ENCODE measurements at regions not wholly inside any gene's neighbourhood (a gene's known extent, or its start where the extent isn't known, plus 50 kb on each side); places are given as distances from the start of the nearest gene placed in this dataset.

- no peak for DNase-seq
- Mint-ChIP-seq H3K4me3 (no peak overlapping the region), H3K36me3 (ENCODE audit: insufficient read depth in 1 of 3, low read depth in 3 of 3) (peaks cover 1 to 20% (median 8%) of the 10 kb centered on the region in 3 experiments; a peak in 6 of 7 replicates), H3K27me3 (ENCODE audit: low read depth) (no peaks in the 10 kb centered on the region), H3K9me3 (peaks cover 5 to 14% of the 10 kb centered on the region in 2 experiments; a peak in 4 of 5 replicates), H3K4me1 (no peaks in the 10 kb centered on the region), H3K27ac (no peak overlapping the region)
- H3K23ac ChIP-seq (ENCODE audit: insufficient read length, low read depth, low read length): no peak overlapping the region
- no peaks in the 10 kb centered on the region for H3K79me2 ChIP-seq (ENCODE audit: insufficient read depth, low read length)
- H2BK120ac ChIP-seq (ENCODE audit: low read depth, low read length, poor library complexity, severe bottlenecking): no peak overlapping the region
- H3K18ac ChIP-seq (ENCODE audit: insufficient read length, low read depth, low read length): no peak overlapping the region
- no peaks in the 10 kb centered on the region for H3K4me1 ChIP-seq (ENCODE audit: insufficient read depth, low read length)
- no peak overlapping the region for H4K8ac ChIP-seq (replicated peaks; ENCODE audit: insufficient read length, low read depth, low read length)
- TF ChIP-seq, protein P1, sequence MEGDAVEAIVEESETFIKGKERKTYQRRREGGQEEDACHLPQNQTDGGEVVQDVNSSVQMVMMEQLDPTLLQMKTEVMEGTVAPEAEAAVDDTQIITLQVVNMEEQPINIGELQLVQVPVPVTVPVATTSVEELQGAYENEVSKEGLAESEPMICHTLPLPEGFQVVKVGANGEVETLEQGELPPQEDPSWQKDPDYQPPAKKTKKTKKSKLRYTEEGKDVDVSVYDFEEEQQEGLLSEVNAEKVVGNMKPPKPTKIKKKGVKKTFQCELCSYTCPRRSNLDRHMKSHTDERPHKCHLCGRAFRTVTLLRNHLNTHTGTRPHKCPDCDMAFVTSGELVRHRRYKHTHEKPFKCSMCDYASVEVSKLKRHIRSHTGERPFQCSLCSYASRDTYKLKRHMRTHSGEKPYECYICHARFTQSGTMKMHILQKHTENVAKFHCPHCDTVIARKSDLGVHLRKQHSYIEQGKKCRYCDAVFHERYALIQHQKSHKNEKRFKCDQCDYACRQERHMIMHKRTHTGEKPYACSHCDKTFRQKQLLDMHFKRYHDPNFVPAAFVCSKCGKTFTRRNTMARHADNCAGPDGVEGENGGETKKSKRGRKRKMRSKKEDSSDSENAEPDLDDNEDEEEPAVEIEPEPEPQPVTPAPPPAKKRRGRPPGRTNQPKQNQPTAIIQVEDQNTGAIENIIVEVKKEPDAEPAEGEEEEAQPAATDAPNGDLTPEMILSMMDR (conservative IDR thresholded peaks at IDR 0.05): no peak
- no peak overlapping the region for H2BK15ac ChIP-seq (ENCODE audit: low read depth, low read length)
- no peak overlapping the region for H2BK5ac ChIP-seq (ENCODE audit: insufficient read length, low read length)
- H4K5ac ChIP-seq (ENCODE audit: insufficient read length, low read depth, low read length): no peak overlapping the region
- no peak overlapping the region for H2AK5ac ChIP-seq (ENCODE audit: insufficient read length, low read length)
- no peak overlapping the region for H2AFZ ChIP-seq (ENCODE audit: low read length)
- no peak overlapping the region for H3K56ac ChIP-seq (ENCODE audit: insufficient read length, low read depth, low read length)
- H4K20me1 ChIP-seq (ENCODE audit: control insufficient read depth, insufficient read depth, insufficient read length): no peaks in the 10 kb centered on the region
- no peak overlapping the region for H4K91ac ChIP-seq (ENCODE audit: insufficient read length, low read depth, low read length)
- H3K4me2 ChIP-seq (ENCODE audit: insufficient read depth, insufficient read length, low read length): no peak overlapping the region
- no peak overlapping the region for H3K4ac ChIP-seq (ENCODE audit: low read depth, low read length)
- H3K79me1 ChIP-seq (ENCODE audit: insufficient read depth, low read depth, low read length, poor library complexity, severe bottlenecking): no peaks in the 10 kb centered on the region
- no peak overlapping the region for H3T11ph ChIP-seq (ENCODE audit: low read length)
- no peaks in the 10 kb centered on the region for H3K9me3 ChIP-seq (ENCODE audit: control insufficient read depth, low read depth, low read length)
- H3K14ac ChIP-seq (ENCODE audit: insufficient read depth, low read length): no peak overlapping the region
- no peak overlapping the region for H3K27ac ChIP-seq (ENCODE audit: insufficient read length, low read depth, low read length)
- no peak overlapping the region for H2BK20ac ChIP-seq (ENCODE audit: low read depth, low read length, poor library complexity, severe bottlenecking)
- no peak overlapping the region for H3K9ac ChIP-seq (ENCODE audit: extremely low read depth, insufficient read length, low read length)
- H2BK12ac ChIP-seq (ENCODE audit: insufficient read length, low read depth, low read length): no peak overlapping the region
- H3K27me3 ChIP-seq (ENCODE audit: insufficient read depth, low read length): no peaks in the 10 kb centered on the region
- no peaks in the 10 kb centered on the region for H3K23me2 ChIP-seq (ENCODE audit: insufficient read length, low read depth, low read length, poor library complexity, severe bottlenecking)
- 100% methylated on average over 1 of the region's 3 CpGs for WGBS (ENCODE audit: extremely low coverage, insufficient read length, low lambda C conversion rate)
Observed at GRCh38 chr6:145381941-145382340, 353.4 kb downstream of the EPM2A start.

Data from H9 (cell line).